ENCODE measurements at regions not wholly inside any gene's neighbourhood (a gene's known extent, or its start where the extent isn't known, plus 50 kb on each side); places are given as distances from the start of the nearest gene placed in this dataset.

DNA sequence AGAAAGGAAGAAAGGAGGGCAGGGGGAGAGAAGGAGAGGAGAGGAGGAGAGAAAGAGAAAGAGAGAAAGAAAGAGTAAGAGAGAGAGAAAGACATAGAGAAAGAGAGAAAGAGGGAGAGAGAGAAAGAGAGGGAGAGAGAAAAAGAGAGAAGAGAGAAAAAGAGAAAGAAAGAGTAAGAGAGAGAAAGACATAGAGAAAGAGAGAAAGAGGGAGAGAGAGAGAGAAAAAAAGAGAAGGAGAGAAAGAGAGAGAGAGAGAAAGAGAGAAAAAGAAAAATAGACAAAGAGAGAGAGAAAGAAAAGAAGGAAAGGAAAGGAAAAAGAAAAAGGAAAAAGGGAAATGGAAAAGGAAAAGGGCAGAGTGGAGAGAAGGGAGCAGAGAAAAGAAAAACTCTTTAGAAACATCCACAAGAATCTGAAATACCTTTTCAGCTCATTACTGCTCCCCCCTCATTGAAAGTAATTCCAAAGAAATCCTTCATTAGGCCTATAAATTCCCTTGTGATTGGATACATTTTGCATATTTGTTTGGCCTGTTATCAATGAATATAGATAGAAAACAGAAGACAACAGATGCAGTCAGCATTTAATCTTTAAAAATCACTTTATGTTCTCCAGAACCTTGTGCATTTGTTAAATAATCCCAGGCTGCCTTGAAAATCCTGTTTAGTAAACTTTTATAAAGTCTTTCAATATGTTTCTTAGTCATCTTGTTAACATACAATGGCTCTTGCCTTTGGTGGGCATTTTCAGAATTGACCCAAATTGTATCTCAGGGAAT lies 411.5 kb downstream of the NFIB start:
- TF ChIP-seq EZH2 (IDR thresholded peaks at IDR 0.05; ENCODE audit: insufficient read depth, poor library complexity, severe bottlenecking) (no peak), EZH2phosphoT487 (IDR thresholded peaks at IDR 0.05; ENCODE audit: insufficient read depth, low read depth) (no peak)
- H3K79me2 ChIP-seq (ENCODE audit: insufficient read depth) = no peaks in the 10 kb centered on the region
- H2AFZ ChIP-seq = no peak overlapping the region
- H3K36me3 ChIP-seq (ENCODE audit: low read depth) = no peaks in the 10 kb centered on the region
- H3F3A ChIP-seq (ENCODE audit: insufficient read depth) = no peaks in the 10 kb centered on the region
- H4K20me1 ChIP-seq (ENCODE audit: insufficient read depth) = no peaks in the 10 kb centered on the region
- H3K4me3 ChIP-seq = no peak overlapping the region
- H3K9ac ChIP-seq = no peak overlapping the region
- no peak overlapping the region for H3K4me2 ChIP-seq (ENCODE audit: unreplicated experiment)
- DNase-seq = no peak
- H3K27ac ChIP-seq = no peak overlapping the region
- no peaks in the 10 kb centered on the region for H3K9me2 ChIP-seq (ENCODE audit: insufficient read depth)
- H3K27me3 ChIP-seq (replicated peaks; ENCODE audit: insufficient read depth) = no peaks in the 10 kb centered on the region
- in situ Hi-C loops (cut with MboI) = no loop called here
- H3K9me3 ChIP-seq (ENCODE audit: low read depth) = no peaks in the 10 kb centered on the region
- no peaks in the 10 kb centered on the region for H3K4me1 ChIP-seq (ENCODE audit: insufficient read depth)

DNA sequence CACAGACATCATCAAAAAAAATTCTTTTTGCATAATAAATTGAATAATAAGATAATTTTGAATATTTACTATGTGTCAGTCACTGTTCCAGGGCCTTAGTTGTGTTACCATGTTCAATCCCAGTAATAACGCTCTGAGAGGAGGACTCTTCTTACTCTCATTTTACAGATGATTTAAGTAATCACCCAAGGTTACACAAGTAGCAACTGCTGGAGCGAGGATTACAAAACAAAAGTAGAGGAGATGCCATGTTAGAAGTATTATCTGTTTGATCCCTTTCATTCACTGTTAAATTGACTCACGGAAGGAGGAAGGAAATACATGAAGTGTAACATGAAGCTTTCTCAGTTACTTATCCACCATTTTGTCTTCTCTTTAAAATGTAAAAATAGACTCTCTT lies 412.8 kb downstream of the NFIB start:
- DNase-seq = no peak
- H3F3A ChIP-seq (ENCODE audit: insufficient read depth) = no peaks in the 10 kb centered on the region
- in situ Hi-C loops (cut with MboI) = no loop called here
- TF ChIP-seq EZH2 (IDR thresholded peaks at IDR 0.05; ENCODE audit: insufficient read depth, poor library complexity, severe bottlenecking) (no peak), EZH2phosphoT487 (IDR thresholded peaks at IDR 0.05; ENCODE audit: insufficient read depth, low read depth) (no peak)
- H3K4me3 ChIP-seq = no peak overlapping the region
- H3K27ac ChIP-seq = no peak overlapping the region
- no peaks in the 10 kb centered on the region for H3K4me1 ChIP-seq (ENCODE audit: insufficient read depth)
- H4K20me1 ChIP-seq (ENCODE audit: insufficient read depth) = no peaks in the 10 kb centered on the region
- no peak overlapping the region for H3K4me2 ChIP-seq (ENCODE audit: unreplicated experiment)
- 83 to 90% methylated on average over 3 of the region's 3 CpGs for WGBS, 2 experiments (ENCODE audit: low coverage in 1 of 2, low lambda C conversion rate in 2 of 2, missing lambda C conversion rate in 2 of 2)
- H3K9me3 ChIP-seq (ENCODE audit: low read depth) = no peaks in the 10 kb centered on the region
- H3K27me3 ChIP-seq (replicated peaks; ENCODE audit: insufficient read depth) = no peaks in the 10 kb centered on the region
- no peaks in the 10 kb centered on the region for H3K36me3 ChIP-seq (ENCODE audit: low read depth)
- no peak overlapping the region for H3K9ac ChIP-seq
- no peaks in the 10 kb centered on the region for H3K9me2 ChIP-seq (ENCODE audit: insufficient read depth)
- H2AFZ ChIP-seq = no peak overlapping the region
- H3K79me2 ChIP-seq (ENCODE audit: insufficient read depth) = no peaks in the 10 kb centered on the region

DNA sequence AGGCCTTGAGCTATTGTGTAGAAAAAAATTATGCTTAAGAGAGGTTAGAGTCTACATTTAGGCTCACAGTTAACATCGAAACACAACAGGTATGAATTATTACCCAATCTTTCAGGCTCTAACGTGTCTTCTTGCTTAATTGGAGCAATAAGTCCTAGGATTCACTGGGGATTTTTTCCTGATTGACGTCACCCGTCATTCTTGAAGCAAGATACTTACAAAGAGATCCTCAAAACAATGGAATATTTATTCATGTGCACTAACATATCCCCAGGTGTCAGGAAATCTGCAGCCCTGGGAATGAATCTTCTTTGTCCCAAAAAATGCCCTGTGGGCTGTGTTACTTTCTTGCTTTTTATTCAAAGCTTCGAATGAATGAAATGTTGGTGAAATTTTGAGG lies 413.5 kb downstream of the NFIB start:
- Histone ChIP-seq H3F3A (ENCODE audit: insufficient read depth) (no peaks in the 10 kb centered on the region), H3K4me1 (ENCODE audit: insufficient read depth) (no peaks in the 10 kb centered on the region), H3K9me2 (ENCODE audit: insufficient read depth) (no peaks in the 10 kb centered on the region), H3K27me3 (replicated peaks; ENCODE audit: insufficient read depth) (no peaks in the 10 kb centered on the region), H3K9me3 (ENCODE audit: low read depth) (no peaks in the 10 kb centered on the region), H3K36me3 (ENCODE audit: low read depth) (no peaks in the 10 kb centered on the region), H3K4me3 (no peak overlapping the region), H3K9ac (no peak overlapping the region), H4K20me1 (ENCODE audit: insufficient read depth) (no peaks in the 10 kb centered on the region), H3K27ac (no peak overlapping the region), H2AFZ (no peak overlapping the region), H3K79me2 (ENCODE audit: insufficient read depth) (no peaks in the 10 kb centered on the region), H3K4me2 (ENCODE audit: unreplicated experiment) (no peak overlapping the region)
- in situ Hi-C loops (cut with MboI) = no loop called here
- WGBS, 2 experiments (ENCODE audit: low coverage in 1 of 2, low lambda C conversion rate in 2 of 2, missing lambda C conversion rate in 2 of 2) = 80 to 86% methylated on average over 5 of the region's 5 CpGs
- no peak for DNase-seq
- TF ChIP-seq EZH2 (IDR thresholded peaks at IDR 0.05; ENCODE audit: insufficient read depth, poor library complexity, severe bottlenecking) (no peak), EZH2phosphoT487 (IDR thresholded peaks at IDR 0.05; ENCODE audit: insufficient read depth, low read depth) (no peak)

DNA sequence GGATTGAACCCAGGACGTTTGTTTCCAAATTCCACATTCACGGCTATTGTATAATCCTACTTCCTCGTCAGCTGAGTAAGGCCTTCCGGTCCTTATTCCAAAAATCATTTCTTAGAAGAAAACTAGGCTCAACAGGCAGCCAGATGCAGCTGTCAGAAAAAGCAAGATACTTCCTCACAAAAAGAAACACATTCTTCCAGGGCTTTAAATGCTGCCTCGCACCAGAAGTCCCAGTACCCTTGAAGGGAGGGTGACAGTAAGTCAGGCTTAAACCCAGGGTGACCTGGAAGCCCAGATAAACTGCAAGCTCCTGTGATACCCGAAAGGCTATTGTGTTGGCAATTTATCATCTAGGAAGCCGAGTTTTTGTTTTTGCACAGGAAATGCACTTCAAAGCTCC lies 414.0 kb downstream of the NFIB start:
- DNase-seq = no peak
- H3K4me3 ChIP-seq = no peak overlapping the region
- H3K27me3 ChIP-seq (replicated peaks; ENCODE audit: insufficient read depth) = no peaks in the 10 kb centered on the region
- in situ Hi-C loops (cut with MboI) = no loop called here
- WGBS, 2 experiments (ENCODE audit: low coverage in 1 of 2, low lambda C conversion rate in 2 of 2, missing lambda C conversion rate in 2 of 2) = 53 to 55% methylated on average over 7 of the region's 7 CpGs
- no peak overlapping the region for H3K4me2 ChIP-seq (ENCODE audit: unreplicated experiment)
- H3K4me1 ChIP-seq (ENCODE audit: insufficient read depth) = no peaks in the 10 kb centered on the region
- no peak overlapping the region for H2AFZ ChIP-seq
- no peaks in the 10 kb centered on the region for H3K79me2 ChIP-seq (ENCODE audit: insufficient read depth)
- no peaks in the 10 kb centered on the region for H3K9me2 ChIP-seq (ENCODE audit: insufficient read depth)
- no peak for TF ChIP-seq EZH2 (IDR thresholded peaks at IDR 0.05; ENCODE audit: insufficient read depth, poor library complexity, severe bottlenecking)
- H3K9ac ChIP-seq = no peak overlapping the region
- no peaks in the 10 kb centered on the region for H3F3A ChIP-seq (ENCODE audit: insufficient read depth)
- H3K27ac ChIP-seq = no peak overlapping the region
- H4K20me1 ChIP-seq (ENCODE audit: insufficient read depth) = no peaks in the 10 kb centered on the region
- no peaks in the 10 kb centered on the region for H3K36me3 ChIP-seq (ENCODE audit: low read depth)
- no peaks in the 10 kb centered on the region for H3K9me3 ChIP-seq (ENCODE audit: low read depth)

DNA sequence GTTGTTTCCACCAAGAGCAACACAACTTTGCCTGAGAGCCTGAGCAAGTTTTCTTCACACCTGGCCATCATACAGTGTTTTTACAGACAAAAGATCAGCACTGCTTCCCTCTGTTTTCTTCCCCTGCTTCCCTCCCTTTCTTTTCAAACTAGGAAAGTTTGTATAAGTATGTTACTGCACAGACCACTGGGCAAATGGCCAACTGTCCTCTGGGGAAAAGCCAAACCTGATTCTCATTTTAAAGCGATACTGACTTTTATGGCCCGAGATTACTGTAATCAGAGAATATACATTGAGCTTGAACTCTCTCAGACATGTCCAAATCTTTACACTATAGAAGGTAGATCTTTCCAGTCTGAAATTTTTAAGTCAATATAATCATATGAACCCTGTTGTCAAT lies 415.0 kb downstream of the NFIB start:
- H3K9me2 ChIP-seq (ENCODE audit: insufficient read depth) = no peaks in the 10 kb centered on the region
- no peaks in the 10 kb centered on the region for H3K9me3 ChIP-seq (ENCODE audit: low read depth)
- 100% methylated on average over 2 of the region's 2 CpGs for WGBS, 2 experiments (ENCODE audit: low coverage in 1 of 2, low lambda C conversion rate in 2 of 2, missing lambda C conversion rate in 2 of 2)
- DNase-seq = no peak
- no peak overlapping the region for H3K4me3 ChIP-seq
- no peak for TF ChIP-seq EZH2phosphoT487 (IDR thresholded peaks at IDR 0.05; ENCODE audit: insufficient read depth, low read depth)
- TF ChIP-seq EZH2 (IDR thresholded peaks at IDR 0.05; ENCODE audit: insufficient read depth, poor library complexity, severe bottlenecking) = no peak
- H3K4me1 ChIP-seq (ENCODE audit: insufficient read depth) = no peaks in the 10 kb centered on the region
- no peak overlapping the region for H3K27ac ChIP-seq
- H3K4me2 ChIP-seq (ENCODE audit: unreplicated experiment) = no peak overlapping the region
- H3K79me2 ChIP-seq (ENCODE audit: insufficient read depth) = no peaks in the 10 kb centered on the region
- no peak overlapping the region for H3K9ac ChIP-seq
- no peaks in the 10 kb centered on the region for H3F3A ChIP-seq (ENCODE audit: insufficient read depth)
- H2AFZ ChIP-seq = no peak overlapping the region
- in situ Hi-C loops (cut with MboI) = no loop called here
- H4K20me1 ChIP-seq (ENCODE audit: insufficient read depth) = no peaks in the 10 kb centered on the region
- H3K27me3 ChIP-seq (replicated peaks; ENCODE audit: insufficient read depth) = no peaks in the 10 kb centered on the region
- H3K36me3 ChIP-seq (ENCODE audit: low read depth) = no peaks in the 10 kb centered on the region

Data from GM23248 (cell line).